Testis (tissue), 2 donors: ENCODE measurements at regions not wholly inside any gene's neighbourhood (a gene's known extent, or its start where the extent isn't known, plus 50 kb on each side); places are given as distances from the start of the nearest gene placed in this dataset.

ENCODE experiments used
- DNase-seq: peaks from one replicate; pipeline ENCODE4 v3.0.0-alpha.2; 2019
- H3K27ac ChIP-seq, 2 donors: fragments of 200-600 bp; sonication (generic); one replicate each; pipeline ENCODE4 v1.5.1; 2019
- H3K27me3 ChIP-seq: fragments of 200-600 bp; sonication (generic); one replicate; pipeline ENCODE4 v1.5.1; 2019
- H3K36me3 ChIP-seq: fragments of 200-600 bp; sonication (generic); one replicate; pipeline ENCODE4 v1.5.1; 2017; ENCODE audit warnings: low read depth; ENCODE audit errors: missing control alignments
- H3K4me1 ChIP-seq: fragments of 200-600 bp; sonication (generic); one replicate; pipeline ENCODE4 v1.5.1; 2019
- H3K4me3 ChIP-seq, 2 donors: fragments of 200-600 bp; sonication (generic); one replicate each; pipeline ENCODE4 v1.5.1; 2017 to 2019
- H3K9me3 ChIP-seq: fragments of 200-600 bp; sonication (generic); one replicate; pipeline ENCODE4 v1.5.1; 2017
- CTCF ChIP-seq, 3 experiments: fragments of 450-650 bp in 2 of 3; fragments of 200-600 bp in 1 of 3; sonication (generic) in 1 of 3; IDR thresholded peaks; one replicate each; pipeline ENCODE4 v1.5.1; 2016 to 2019; ENCODE audit warnings: antibody characterized with exemption in 3 of 3, mild to moderate bottlenecking in 2 of 3, moderate library complexity in 1 of 3
- POLR2A ChIP-seq: fragments of 450-650 bp; IDR thresholded peaks from one replicate; pipeline ENCODE4 v1.6.1; 2017; ENCODE audit warnings: antibody characterized with exemption, mild to moderate bottlenecking, moderate library complexity
- WGBS, 2 donors: methylation state at CpG; one replicate each; pipeline ENCODE4 v1.1.5; 2018; 5-methylcytosine and 5-hydroxymethylcytosine counted together
- intact Hi-C: fragments of 100-400 bp; cut with DNase I; formaldehyde crosslinking; loops from one replicate; pipeline ENCODE4 v1.15.1; 2023; ENCODE audit warnings: low total_unique reads

- 78 to 79% methylated on average over 1 of the region's 1 CpG for WGBS, 2 donors
- intact Hi-C loops: no loop called here
Measured at GRCh38 chr12:90745211-90745610, 209.8 kb downstream of the CCER1 start.

GRCh38 chr12:90741611-90742010, 213.4 kb downstream of the CCER1 start:
- no peaks in the 10 kb centered on the region for H3K36me3 ChIP-seq
- TF ChIP-seq CTCF (IDR thresholded peaks at IDR 0.05): no peak
- TF ChIP-seq POLR2A: no peak
- H3K27me3 ChIP-seq: no peaks in the 10 kb centered on the region
- H3K4me1 ChIP-seq: no peaks in the 10 kb centered on the region
- H3K27ac ChIP-seq: no peak overlapping the region
- no peaks in the 10 kb centered on the region for H3K9me3 ChIP-seq
- WGBS, 2 donors: 57 to 58% methylated on average over 4 of the region's 4 CpGs
- intact Hi-C loops: no loop called here
- H3K4me3 ChIP-seq: no peak overlapping the region
- no peak for DNase-seq

More at GRCh38 chr12:90745211-90745610, 209.8 kb downstream of the CCER1 start:
- Histone ChIP-seq H3K36me3 (no peaks in the 10 kb centered on the region), H3K27me3 (no peaks in the 10 kb centered on the region), H3K9me3 (no peaks in the 10 kb centered on the region), H3K4me1 (no peaks in the 10 kb centered on the region), H3K4me3 (no peak overlapping the region), H3K27ac (no peak overlapping the region)
- TF ChIP-seq POLR2A (no peak), CTCF (IDR thresholded peaks at IDR 0.05) (no peak)
- DNase-seq: no peak

- 79 to 92% methylated on average over 4 of the region's 4 CpGs for WGBS, 2 donors
- Histone ChIP-seq H3K4me3 (no peak overlapping the region), H3K9me3 (no peaks in the 10 kb centered on the region), H3K27me3 (no peaks in the 10 kb centered on the region), H3K4me1 (no peaks in the 10 kb centered on the region), H3K36me3 (no peaks in the 10 kb centered on the region), H3K27ac (no peak overlapping the region)
- no peak for TF ChIP-seq POLR2A
- TF ChIP-seq CTCF (IDR thresholded peaks at IDR 0.05): no peak
- DNase-seq: no peak
- intact Hi-C loops: no loop called here
Measured at GRCh38 chr12:90729736-90730135, 225.2 kb downstream of the CCER1 start.

GRCh38 chr12:90712671-90713070, 242.3 kb downstream of the CCER1 start:
- intact Hi-C loops: no loop called here
- no peak for DNase-seq
- Histone ChIP-seq H3K9me3 (no peaks in the 10 kb centered on the region), H3K27me3 (no peaks in the 10 kb centered on the region), H3K4me1 (no peaks in the 10 kb centered on the region), H3K27ac (no peak overlapping the region), H3K36me3 (no peaks in the 10 kb centered on the region), H3K4me3 (no peak overlapping the region)
- TF ChIP-seq CTCF (IDR thresholded peaks at IDR 0.05): no peak
- no peak for TF ChIP-seq POLR2A
- 73 to 88% methylated on average over 2 of the region's 2 CpGs for whole genome bisulfite sequencing, 2 donors

GRCh38 chr12:90710711-90711110, 244.3 kb downstream of the CCER1 start:
- Histone ChIP-seq H3K27me3 (no peaks in the 10 kb centered on the region), H3K4me3 (no peak overlapping the region), H3K36me3 (no peaks in the 10 kb centered on the region), H3K9me3 (no peaks in the 10 kb centered on the region), H3K4me1 (no peaks in the 10 kb centered on the region), H3K27ac (no peak overlapping the region)
- 91 to 98% methylated on average over 3 of the region's 3 CpGs for WGBS, 2 donors
- TF ChIP-seq CTCF (IDR thresholded peaks at IDR 0.05): no peak
- TF ChIP-seq POLR2A: no peak
- intact Hi-C loops: no loop called here
- no peak for DNase-seq
